ENCODE measurements at regions not wholly inside any gene's neighbourhood (a gene's known extent, or its start where the extent isn't known, plus 50 kb on each side); places are given as distances from the start of the nearest gene placed in this dataset.

- no peak for DNase-seq (ENCODE audit: low spot score)
These were observed 200.3 kb upstream of the FOXD3 start for GRCh38 chr1:63122079-63122478.

GRCh38 chr1:63124666-63125191 is 197.6 kb upstream of the FOXD3 start:
- no peak for DNase-seq (ENCODE audit: low spot score)

- no peak for DNase-seq (ENCODE audit: low spot score)
These were observed 196.3 kb upstream of the FOXD3 start for GRCh38 chr1:63126104-63126503.

GRCh38 chr1:63127376-63127775 is 195.0 kb upstream of the FOXD3 start:
- DNase-seq (ENCODE audit: low spot score) = no peak

GRCh38 chr1:63128556-63128955 is 193.8 kb upstream of the FOXD3 start:
- no peak for DNase-seq (ENCODE audit: low spot score)

GRCh38 chr1:63129184-63129583 is 193.2 kb upstream of the FOXD3 start:
- no peak for DNase-seq (ENCODE audit: low spot score)

- DNase-seq (ENCODE audit: low spot score) = no peak
These were observed 192.5 kb upstream of the FOXD3 start for GRCh38 chr1:63129855-63130254.

GRCh38 chr1:63134501-63135173 is 187.7 kb upstream of the FOXD3 start:
- no peak for DNase-seq (ENCODE audit: low spot score)

- DNase-seq (ENCODE audit: low spot score) = no peak
These were observed 187.2 kb upstream of the FOXD3 start for GRCh38 chr1:63135174-63135512.

GRCh38 chr1:63135801-63136200 is 186.6 kb upstream of the FOXD3 start:
- no peak for DNase-seq (ENCODE audit: low spot score)

GRCh38 chr1:63142001-63142400 is 180.4 kb upstream of the FOXD3 start:
- no peak for DNase-seq (ENCODE audit: low spot score)

GRCh38 chr1:63143482-63143881 is 178.9 kb upstream of the FOXD3 start:
- no peak for DNase-seq (ENCODE audit: low spot score)

GRCh38 chr1:63147783-63148182 is 174.6 kb upstream of the FOXD3 start:
- DNase-seq (ENCODE audit: low spot score) = no peak

GRCh38 chr1:63148825-63149645 is 173.3 kb upstream of the FOXD3 start:
- DNase-seq (ENCODE audit: low spot score) = peak; percentile 3

GRCh38 chr1:63152572-63152971 is 169.8 kb upstream of the FOXD3 start:
- no peak for DNase-seq (ENCODE audit: low spot score)

- no peak for DNase-seq (ENCODE audit: low spot score)
These were observed 166.9 kb upstream of the FOXD3 start for GRCh38 chr1:63155437-63155836.

GRCh38 chr1:63157085-63157484 is 165.3 kb upstream of the FOXD3 start:
- DNase-seq (ENCODE audit: low spot score) = no peak

- DNase-seq (ENCODE audit: low spot score) = no peak
These were observed 153.3 kb upstream of the FOXD3 start for GRCh38 chr1:63169057-63169456.

- no peak for DNase-seq (ENCODE audit: low spot score)
These were observed 149.2 kb upstream of the FOXD3 start for GRCh38 chr1:63173161-63173560.

GRCh38 chr1:63189677-63190076 is 132.7 kb upstream of the FOXD3 start:
- DNase-seq (ENCODE audit: low spot score) = no peak

GRCh38 chr1:63190171-63190570 is 132.2 kb upstream of the FOXD3 start:
- DNase-seq (ENCODE audit: low spot score) = no peak

GRCh38 chr1:63198871-63199394 is 123.4 kb upstream of the FOXD3 start:
- no peak for DNase-seq (ENCODE audit: low spot score)

- DNase-seq (ENCODE audit: low spot score) = no peak
These were observed 122.5 kb upstream of the FOXD3 start for GRCh38 chr1:63199706-63200335.
